WERI-Rb-1 (cell line): ENCODE measurements at regions not wholly inside any gene's neighbourhood (a gene's known extent, or its start where the extent isn't known, plus 50 kb on each side); places are given as distances from the start of the nearest gene placed in this dataset.

Source experiments
- DNase-seq: peaks from one replicate; pipeline ENCODE4 v3.0.0-alpha.2; 2020
- H3K27ac ChIP-seq: fragments of 250-450 bp; sonication (Bioruptor Pico); 2 replicates; pipeline ENCODE4 v1.5.1; 2020; ENCODE audit warnings: mild to moderate bottlenecking, moderate library complexity
- H3K27me3 ChIP-seq: fragments of 250-450 bp; sonication (Bioruptor Pico); 2 replicates; pipeline ENCODE4 v1.5.1; 2021; ENCODE audit warnings: mild to moderate bottlenecking, low read depth, moderate library complexity; ENCODE audit not compliant: insufficient read depth, severe bottlenecking
- H3K36me3 ChIP-seq: fragments of 250-450 bp; sonication (Bioruptor Pico); 2 replicates; pipeline ENCODE4 v1.5.1; 2020; ENCODE audit warnings: mild to moderate bottlenecking, moderate library complexity
- H3K4me3 ChIP-seq: 2 replicates; pipeline ENCODE4 v1.5.1; 2011; ENCODE audit warnings: low read depth, mild to moderate bottlenecking, control low read depth, low read length
- H3K9me3 ChIP-seq: fragments of 250-450 bp; sonication (Bioruptor Pico); 2 replicates; pipeline ENCODE4 v1.5.1; 2021; ENCODE audit warnings: mild to moderate bottlenecking, moderate library complexity; ENCODE audit not compliant: severe bottlenecking
- CTCF ChIP-seq: IDR thresholded peaks from 2 replicates; pipeline ENCODE4 v1.5.1; 2011; ENCODE audit warnings: low read depth, mild to moderate bottlenecking, control low read depth, inconsistent platforms, low read length

GRCh38 chr4:18198653-18199052 is 177.1 kb upstream of the LCORL start:
- Histone ChIP-seq H3K27ac (peak overlapping the region; percentile 21), H3K36me3 (no peaks in the 10 kb centered on the region), H3K9me3 (no peaks in the 10 kb centered on the region), H3K27me3 (no peaks in the 10 kb centered on the region), H3K4me3 (no peak overlapping the region)
- no peak for TF ChIP-seq CTCF
- DNase-seq = peak; percentile 61

GRCh38 chr4:18197467-18197866 is 175.9 kb upstream of the LCORL start:
- Histone ChIP-seq H3K9me3 (no peaks in the 10 kb centered on the region), H3K36me3 (no peaks in the 10 kb centered on the region), H3K27ac (no peak overlapping the region), H3K4me3 (no peak overlapping the region), H3K27me3 (no peaks in the 10 kb centered on the region)
- DNase-seq = no peak
- no peak for TF ChIP-seq CTCF

- peak overlapping the region; percentile 29 for H3K4me3 ChIP-seq
- H3K27me3 ChIP-seq = no peaks in the 10 kb centered on the region
- TF ChIP-seq CTCF = no peak
- peak overlapping the region; percentile 84 for H3K27ac ChIP-seq
- peak; percentile 67 for DNase-seq
- H3K36me3 ChIP-seq = no peaks in the 10 kb centered on the region
- H3K9me3 ChIP-seq = no peaks in the 10 kb centered on the region
Measured at GRCh38 chr4:18194278-18194677, 172.7 kb upstream of the LCORL start.

GRCh38 chr4:18192901-18193300 is 171.3 kb upstream of the LCORL start:
- Histone ChIP-seq H3K27ac (peak overlapping the region; percentile 84), H3K4me3 (no peak overlapping the region), H3K36me3 (no peaks in the 10 kb centered on the region), H3K9me3 (no peaks in the 10 kb centered on the region), H3K27me3 (no peaks in the 10 kb centered on the region)
- TF ChIP-seq CTCF = no peak
- DNase-seq = peak; percentile 91

DNA sequence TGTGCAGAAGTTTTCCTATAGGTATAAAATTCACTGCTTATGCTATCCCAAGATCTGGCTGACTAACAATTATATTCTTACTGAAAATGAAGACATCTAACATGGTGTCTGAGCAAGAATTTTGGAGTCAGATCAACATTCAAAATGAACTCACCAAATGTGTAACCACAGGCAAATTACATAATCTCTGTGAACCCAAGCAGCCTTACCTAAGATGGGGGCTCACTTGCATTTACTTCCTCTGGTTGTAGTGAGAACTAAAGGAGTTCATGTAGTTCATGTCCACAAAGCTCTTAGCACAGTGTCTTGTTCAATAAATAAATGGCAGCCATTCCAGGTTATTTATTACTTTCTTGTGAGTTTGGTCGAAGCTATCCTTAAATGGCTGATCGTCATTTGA is 163.9 kb upstream of the LCORL start:
- no peak for TF ChIP-seq CTCF
- no peak overlapping the region for H3K4me3 ChIP-seq
- no peak for DNase-seq
- H3K9me3 ChIP-seq = no peaks in the 10 kb centered on the region
- H3K27ac ChIP-seq = no peak overlapping the region
- no peaks in the 10 kb centered on the region for H3K27me3 ChIP-seq
- no peaks in the 10 kb centered on the region for H3K36me3 ChIP-seq

- TF ChIP-seq CTCF = no peak
- Histone ChIP-seq H3K9me3 (peaks cover 7% of the 10 kb centered on the region), H3K27me3 (no peaks in the 10 kb centered on the region)
Measured at GRCh38 chr4:18180892-18181291, 159.3 kb upstream of the LCORL start.

More at GRCh38 chr4:18180892-18181291, 159.3 kb upstream of the LCORL start:
- Histone ChIP-seq H3K4me3 (no peak overlapping the region), H3K27ac (no peak overlapping the region), H3K36me3 (no peaks in the 10 kb centered on the region)
- DNase-seq = no peak
